HEK293 (cell line): ENCODE measurements at regions not wholly inside any gene's neighbourhood (a gene's known extent, or its start where the extent isn't known, plus 50 kb on each side); places are given as distances from the start of the nearest gene placed in this dataset.

ENCODE experiments used
- CTCF ChIA-PET: fragments of 350-600 bp; formaldehyde crosslinking; extraction: SDS; loops from one replicate; lab custom pipeline; 2021; ENCODE audit warnings: antibody characterized with exemption; lab: Yijun Ruan, JAX
- POLR2A ChIA-PET: fragments of 300-600 bp; formaldehyde crosslinking; extraction: SDS; loops from one replicate; lab custom pipeline; 2020; ENCODE audit warnings: antibody characterized with exemption, inconsistent platforms; lab: Yijun Ruan, JAX
- H3K27ac ChIP-seq: fragments of 200-500 bp; sonication (Bioruptor generic); 2 replicates; pipeline ENCODE4 v1.5.1; 2014; ENCODE audit warnings: low read depth, low read length, control low read depth, inconsistent platforms; ENCODE audit errors: extremely low read depth
- H3K36me3 ChIP-seq, 2 experiments: fragments of 200-500 bp in 1 of 2; sonication (Bioruptor generic) in 1 of 2; 1 replicate in 1 of 2; 2 replicates in 1 of 2; pipeline ENCODE4 v1.5.1; 2014 to 2017; ENCODE audit warnings: inconsistent platforms in 2 of 2, low read length in 2 of 2; ENCODE audit not compliant: control insufficient read depth in 2 of 2, insufficient read depth in 1 of 2
- H3K4me1 ChIP-seq: fragments of 200-500 bp; sonication (Bioruptor generic); 2 replicates; pipeline ENCODE4 v1.5.1; 2014; ENCODE audit warnings: mild to moderate bottlenecking, low read length, inconsistent platforms; ENCODE audit not compliant: control insufficient read depth, insufficient read depth
- H3K4me3 ChIP-seq: 2 replicates; pipeline ENCODE4 v1.5.1; 2011; ENCODE audit warnings: low read depth, mild to moderate bottlenecking, control low read depth, low read length, moderate library complexity
- H3K9me3 ChIP-seq: fragments of 200-500 bp; sonication (Bioruptor generic); 2 replicates; pipeline ENCODE4 v1.5.1; 2014; ENCODE audit warnings: low read depth, low read length, inconsistent platforms; ENCODE audit not compliant: control insufficient read depth, insufficient read depth
- KLF16 ChIP-seq: fragments of 450-650 bp; formaldehyde crosslinking; IDR thresholded peaks from 2 replicates; pipeline ENCODE4 v1.5.1; 2017; ENCODE audit warnings: missing biosample characterization, missing genetic modification characterization
- KLF8 ChIP-seq: fragments of 450-650 bp; formaldehyde crosslinking; IDR thresholded peaks from 2 replicates; pipeline ENCODE4 v1.5.1; 2016; ENCODE audit warnings: missing biosample characterization, missing genetic modification characterization
- SP3 ChIP-seq: fragments of 450-650 bp; formaldehyde crosslinking; IDR thresholded peaks from 2 replicates; pipeline ENCODE4 v1.5.1; 2016; ENCODE audit warnings: missing biosample characterization, missing genetic modification characterization
- ZEB2 ChIP-seq: fragments of 450-650 bp; formaldehyde crosslinking; IDR thresholded peaks from 2 replicates; pipeline ENCODE4 v1.5.1; 2016; ENCODE audit warnings: missing biosample characterization, missing genetic modification characterization
- ZNF112 ChIP-seq: fragments of 450-650 bp; formaldehyde crosslinking; IDR thresholded peaks from 2 replicates; pipeline ENCODE4 v1.5.0; 2017; ENCODE audit warnings: missing biosample characterization, missing genetic modification characterization
- ZNF133 ChIP-seq: fragments of 450-650 bp; formaldehyde crosslinking; IDR thresholded peaks from 2 replicates; pipeline ENCODE4 v1.5.1; 2016; ENCODE audit warnings: missing biosample characterization, missing genetic modification characterization
- ZNF146 ChIP-seq: fragments of 450-650 bp; formaldehyde crosslinking; IDR thresholded peaks from 2 replicates; pipeline ENCODE4 v1.5.1; 2016; ENCODE audit warnings: missing biosample characterization, missing genetic modification characterization
- ZNF16 ChIP-seq: fragments of 450-650 bp; formaldehyde crosslinking; IDR thresholded peaks from 2 replicates; pipeline ENCODE4 v1.5.1; 2016; ENCODE audit warnings: low read depth, missing biosample characterization, missing genetic modification characterization
- ZNF175 ChIP-seq: fragments of 450-650 bp; formaldehyde crosslinking; IDR thresholded peaks from 2 replicates; pipeline ENCODE4 v1.5.1; 2016; ENCODE audit warnings: missing biosample characterization, missing genetic modification characterization
- ZNF211 ChIP-seq: fragments of 450-650 bp; formaldehyde crosslinking; IDR thresholded peaks from 2 replicates; pipeline ENCODE4 v1.5.1; 2016; ENCODE audit warnings: low read depth, missing biosample characterization, missing genetic modification characterization
- ZNF354C ChIP-seq: fragments of 450-650 bp; formaldehyde crosslinking; IDR thresholded peaks from 2 replicates; pipeline ENCODE4 v1.5.1; 2016; ENCODE audit warnings: missing biosample characterization, missing genetic modification characterization, low read depth, borderline replicate concordance
- ZNF433 ChIP-seq: fragments of 450-650 bp; formaldehyde crosslinking; IDR thresholded peaks from 2 replicates; pipeline ENCODE4 v1.5.1; 2016; ENCODE audit warnings: missing biosample characterization, missing genetic modification characterization, low read depth
- ZNF530 ChIP-seq: fragments of 450-650 bp; formaldehyde crosslinking; IDR thresholded peaks from 2 replicates; pipeline ENCODE4 v1.5.1; 2016; ENCODE audit warnings: low read depth, missing biosample characterization, missing genetic modification characterization
- ZNF544 ChIP-seq: fragments of 450-650 bp; formaldehyde crosslinking; IDR thresholded peaks from 2 replicates; pipeline ENCODE4 v1.5.0; 2017; ENCODE audit warnings: missing biosample characterization, missing genetic modification characterization
- ZNF558 ChIP-seq: fragments of 450-650 bp; formaldehyde crosslinking; IDR thresholded peaks from 2 replicates; pipeline ENCODE4 v1.5.1; 2016; ENCODE audit warnings: missing biosample characterization, missing genetic modification characterization
- ZNF664 ChIP-seq: fragments of 450-650 bp; formaldehyde crosslinking; IDR thresholded peaks from 2 replicates; pipeline ENCODE4 v1.5.1; 2016; ENCODE audit warnings: missing biosample characterization, missing genetic modification characterization
- ZNF670 ChIP-seq: fragments of 450-650 bp; formaldehyde crosslinking; IDR thresholded peaks from 2 replicates; pipeline ENCODE4 v1.5.1; 2016; ENCODE audit warnings: missing biosample characterization, missing genetic modification characterization, low read depth
- ZNF837 ChIP-seq: fragments of 450-650 bp; formaldehyde crosslinking; IDR thresholded peaks from 2 replicates; pipeline ENCODE4 v1.5.1; 2016; ENCODE audit warnings: missing biosample characterization, missing genetic modification characterization
- TF ChIP-seq, protein P1 (sequence below): fragments of 450-650 bp; formaldehyde crosslinking; IDR thresholded peaks from 2 replicates; pipeline ENCODE4 v1.5.1; 2016; ENCODE audit warnings: missing biosample characterization, missing genetic modification characterization, borderline replicate concordance
- TF ChIP-seq, protein P2 (sequence below): fragments of 450-650 bp; formaldehyde crosslinking; IDR thresholded peaks from 2 replicates; pipeline ENCODE4 v1.5.1; 2016; ENCODE audit warnings: missing biosample characterization, missing genetic modification characterization
- TF ChIP-seq, protein P3 (sequence below): fragments of 450-650 bp; formaldehyde crosslinking; optimal IDR thresholded peaks from 2 replicates; pipeline ENCODE3; 2016; ENCODE audit warnings: missing biosample characterization, mild to moderate bottlenecking, missing genetic modification characterization
- TF ChIP-seq, protein P4 (sequence below): fragments of 450-650 bp; formaldehyde crosslinking; IDR thresholded peaks from 2 replicates; pipeline ENCODE4 v1.5.1; 2017; ENCODE audit warnings: missing biosample characterization, missing genetic modification characterization

DNA sequence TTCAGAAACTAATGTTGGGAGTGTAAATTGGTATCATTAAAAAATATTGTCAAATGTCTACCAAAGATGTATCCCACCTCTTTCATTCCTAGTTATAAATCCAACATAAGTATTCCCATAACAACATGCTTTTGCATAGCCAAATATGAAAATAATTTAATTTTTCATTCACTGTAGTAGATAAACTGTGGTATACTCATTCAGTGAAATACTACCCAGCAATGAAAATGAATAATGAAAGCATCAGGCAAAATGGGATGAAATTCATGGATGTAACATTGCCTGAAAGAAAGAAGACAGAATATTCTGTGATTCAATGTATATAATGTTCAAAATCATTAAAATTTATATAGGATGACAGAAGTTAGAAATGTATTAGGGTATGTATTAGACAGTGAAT lies 629.0 kb upstream of the MBL2 start:
- Histone ChIP-seq H3K27ac (no peak overlapping the region), H3K4me1 (no peaks in the 10 kb centered on the region), H3K36me3 (no peaks in the 10 kb centered on the region), H3K4me3 (no peak overlapping the region), H3K9me3 (no peaks in the 10 kb centered on the region)
- CTCF ChIA-PET, result interaction anchor here (0.6 kb wide), 1 partner anchor 384 kb away, joined by 3 read pairs; no protein-coding TSS in a partner anchor
- POLR2A ChIA-PET, result no interaction called here
- TF ChIP-seq ZNF544 (tag by site-specific recombination) (no peak), ZNF133 (no peak), ZEB2 (tag by site-specific recombination) (no peak), ZNF146 (tag by site-specific recombination) (no peak), ZNF837 (no peak), ZNF670 (no peak), ZNF112 (tag by site-specific recombination) (no peak), ZNF16 (tag by site-specific recombination) (no peak), ZNF354C (tag by site-specific recombination) (no peak)
- TF ChIP-seq, protein P1, sequence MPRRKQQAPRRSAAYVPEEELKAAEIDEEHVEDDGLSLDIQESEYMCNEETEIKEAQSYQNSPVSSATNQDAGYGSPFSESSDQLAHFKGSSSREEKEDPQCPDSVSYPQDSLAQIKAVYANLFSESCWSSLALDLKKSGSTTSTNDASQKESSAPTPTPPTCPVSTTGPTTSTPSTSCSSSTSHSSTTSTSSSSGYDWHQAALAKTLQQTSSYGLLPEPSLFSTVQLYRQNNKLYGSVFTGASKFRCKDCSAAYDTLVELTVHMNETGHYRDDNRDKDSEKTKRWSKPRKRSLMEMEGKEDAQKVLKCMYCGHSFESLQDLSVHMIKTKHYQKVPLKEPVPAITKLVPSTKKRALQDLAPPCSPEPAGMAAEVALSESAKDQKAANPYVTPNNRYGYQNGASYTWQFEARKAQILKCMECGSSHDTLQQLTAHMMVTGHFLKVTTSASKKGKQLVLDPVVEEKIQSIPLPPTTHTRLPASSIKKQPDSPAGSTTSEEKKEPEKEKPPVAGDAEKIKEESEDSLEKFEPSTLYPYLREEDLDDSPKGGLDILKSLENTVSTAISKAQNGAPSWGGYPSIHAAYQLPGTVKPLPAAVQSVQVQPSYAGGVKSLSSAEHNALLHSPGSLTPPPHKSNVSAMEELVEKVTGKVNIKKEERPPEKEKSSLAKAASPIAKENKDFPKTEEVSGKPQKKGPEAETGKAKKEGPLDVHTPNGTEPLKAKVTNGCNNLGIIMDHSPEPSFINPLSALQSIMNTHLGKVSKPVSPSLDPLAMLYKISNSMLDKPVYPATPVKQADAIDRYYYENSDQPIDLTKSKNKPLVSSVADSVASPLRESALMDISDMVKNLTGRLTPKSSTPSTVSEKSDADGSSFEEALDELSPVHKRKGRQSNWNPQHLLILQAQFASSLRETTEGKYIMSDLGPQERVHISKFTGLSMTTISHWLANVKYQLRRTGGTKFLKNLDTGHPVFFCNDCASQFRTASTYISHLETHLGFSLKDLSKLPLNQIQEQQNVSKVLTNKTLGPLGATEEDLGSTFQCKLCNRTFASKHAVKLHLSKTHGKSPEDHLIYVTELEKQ (tag by site-specific recombination), result no peak
- TF ChIP-seq, protein P2, sequence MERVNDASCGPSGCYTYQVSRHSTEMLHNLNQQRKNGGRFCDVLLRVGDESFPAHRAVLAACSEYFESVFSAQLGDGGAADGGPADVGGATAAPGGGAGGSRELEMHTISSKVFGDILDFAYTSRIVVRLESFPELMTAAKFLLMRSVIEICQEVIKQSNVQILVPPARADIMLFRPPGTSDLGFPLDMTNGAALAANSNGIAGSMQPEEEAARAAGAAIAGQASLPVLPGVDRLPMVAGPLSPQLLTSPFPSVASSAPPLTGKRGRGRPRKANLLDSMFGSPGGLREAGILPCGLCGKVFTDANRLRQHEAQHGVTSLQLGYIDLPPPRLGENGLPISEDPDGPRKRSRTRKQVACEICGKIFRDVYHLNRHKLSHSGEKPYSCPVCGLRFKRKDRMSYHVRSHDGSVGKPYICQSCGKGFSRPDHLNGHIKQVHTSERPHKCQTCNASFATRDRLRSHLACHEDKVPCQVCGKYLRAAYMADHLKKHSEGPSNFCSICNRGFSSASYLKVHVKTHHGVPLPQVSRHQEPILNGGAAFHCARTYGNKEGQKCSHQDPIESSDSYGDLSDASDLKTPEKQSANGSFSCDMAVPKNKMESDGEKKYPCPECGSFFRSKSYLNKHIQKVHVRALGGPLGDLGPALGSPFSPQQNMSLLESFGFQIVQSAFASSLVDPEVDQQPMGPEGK (tag by site-specific recombination), result no peak
- TF ChIP-seq, protein P3, sequence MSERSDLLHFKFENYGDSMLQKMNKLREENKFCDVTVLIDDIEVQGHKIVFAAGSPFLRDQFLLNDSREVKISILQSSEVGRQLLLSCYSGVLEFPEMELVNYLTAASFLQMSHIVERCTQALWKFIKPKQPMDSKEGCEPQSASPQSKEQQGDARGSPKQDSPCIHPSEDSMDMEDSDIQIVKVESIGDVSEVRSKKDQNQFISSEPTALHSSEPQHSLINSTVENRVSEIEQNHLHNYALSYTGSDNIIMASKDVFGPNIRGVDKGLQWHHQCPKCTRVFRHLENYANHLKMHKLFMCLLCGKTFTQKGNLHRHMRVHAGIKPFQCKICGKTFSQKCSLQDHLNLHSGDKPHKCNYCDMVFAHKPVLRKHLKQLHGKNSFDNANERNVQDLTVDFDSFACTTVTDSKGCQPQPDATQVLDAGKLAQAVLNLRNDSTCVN (tag by site-specific recombination), result no peak

DNA sequence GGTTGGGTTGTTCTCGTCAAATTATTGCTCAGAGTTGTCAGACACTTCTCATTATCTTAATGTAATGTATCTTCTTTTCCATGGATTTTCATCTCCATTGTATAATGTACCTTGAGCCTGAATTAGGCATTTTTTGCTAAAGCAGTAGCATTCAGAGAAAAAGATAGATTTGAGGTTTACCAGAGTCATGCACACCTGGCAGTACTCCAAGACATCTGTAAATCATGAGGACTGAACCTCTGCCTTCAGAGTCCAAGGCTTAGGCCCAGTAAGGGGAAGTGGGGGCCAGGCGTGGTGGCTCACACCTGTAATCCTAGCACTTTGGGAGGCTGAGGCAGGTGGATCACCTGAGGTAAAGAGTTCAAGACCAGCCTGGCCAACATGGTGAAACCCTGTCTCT lies 624.3 kb upstream of the MBL2 start:
- H3K36me3 ChIP-seq, result no peaks in the 10 kb centered on the region
- no peak overlapping the region for H3K27ac ChIP-seq
- no peak overlapping the region for H3K4me3 ChIP-seq
- no peaks in the 10 kb centered on the region for H3K9me3 ChIP-seq
- CTCF ChIA-PET, result no interaction called here
- TF ChIP-seq SP3 (tag by site-specific recombination) (no peak), KLF16 (tag by site-specific recombination) (no peak), ZNF664 (tag by site-specific recombination) (no peak), KLF8 (no peak), ZNF211 (tag by site-specific recombination) (no peak), ZNF530 (tag by site-specific recombination) (no peak), ZNF433 (tag by site-specific recombination) (no peak), ZNF558 (tag by site-specific recombination) (no peak), ZNF175 (tag by site-specific recombination) (no peak), ZNF146 (tag by site-specific recombination) (no peak)
- TF ChIP-seq, protein P3 (tag by site-specific recombination), result no peak
- TF ChIP-seq, protein P4, sequence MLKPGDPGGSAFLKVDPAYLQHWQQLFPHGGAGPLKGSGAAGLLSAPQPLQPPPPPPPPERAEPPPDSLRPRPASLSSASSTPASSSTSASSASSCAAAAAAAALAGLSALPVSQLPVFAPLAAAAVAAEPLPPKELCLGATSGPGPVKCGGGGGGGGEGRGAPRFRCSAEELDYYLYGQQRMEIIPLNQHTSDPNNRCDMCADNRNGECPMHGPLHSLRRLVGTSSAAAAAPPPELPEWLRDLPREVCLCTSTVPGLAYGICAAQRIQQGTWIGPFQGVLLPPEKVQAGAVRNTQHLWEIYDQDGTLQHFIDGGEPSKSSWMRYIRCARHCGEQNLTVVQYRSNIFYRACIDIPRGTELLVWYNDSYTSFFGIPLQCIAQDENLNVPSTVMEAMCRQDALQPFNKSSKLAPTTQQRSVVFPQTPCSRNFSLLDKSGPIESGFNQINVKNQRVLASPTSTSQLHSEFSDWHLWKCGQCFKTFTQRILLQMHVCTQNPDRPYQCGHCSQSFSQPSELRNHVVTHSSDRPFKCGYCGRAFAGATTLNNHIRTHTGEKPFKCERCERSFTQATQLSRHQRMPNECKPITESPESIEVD (tag by site-specific recombination), result no peak
- H3K4me1 ChIP-seq, result no peaks in the 10 kb centered on the region
- POLR2A ChIA-PET, result no interaction called here
